Mammary epithelial cell (primary cell): ENCODE measurements at regions not wholly inside any gene's neighbourhood (a gene's known extent, or its start where the extent isn't known, plus 50 kb on each side); places are given as distances from the start of the nearest gene placed in this dataset.

Experiments used
- CTCF ChIP-seq, 2 donors: IDR thresholded peaks in 1 of 2; conservative IDR thresholded peaks in 1 of 2; 2 replicates each; pipeline ENCODE4 v1.5.1; 2011 to 2012; ENCODE audit warnings: inconsistent platforms in 2 of 2, low read length in 2 of 2, mild to moderate bottlenecking in 2 of 2, control low read depth in 1 of 2, low read depth in 1 of 2; ENCODE audit not compliant: insufficient read depth in 1 of 2; ENCODE audit errors: extremely low read depth in 1 of 2
- EZH2 ChIP-seq: IDR thresholded peaks from 2 replicates; pipeline ENCODE4 v1.6.1; 2012; ENCODE audit warnings: low read length, inconsistent platforms, borderline replicate concordance

- TF ChIP-seq CTCF (conservative IDR thresholded peaks at IDR 0.05 in 1 of 2, IDR thresholded peaks at IDR 0.05 in 1 of 2; ENCODE audit: extremely low read depth in 1 of 2, insufficient read depth in 1 of 2, low read depth in 1 of 2, low read length in 2 of 2): no peak
- no peak for TF ChIP-seq EZH2
Observed at GRCh38 chr7:94763268-94763667, 107.3 kb upstream of the SGCE start.
